Natural killer cell (primary cell): ENCODE measurements at regions not wholly inside any gene's neighbourhood (a gene's known extent, or its start where the extent isn't known, plus 50 kb on each side); places are given as distances from the start of the nearest gene placed in this dataset.

Source experiments
- ATAC-seq, 3 donors: fragments of 150-1000 bp in 2 of 3; fragments of 200-7000 bp in 1 of 3; cut with Tn5 transposase; 1 replicate in 1 of 3; 2 replicates in 2 of 3; pipeline ENCODE4 v1.10.0; 2021; ENCODE audit warnings: mild to moderate bottlenecking in 2 of 3, moderate library complexity in 2 of 3
- DNase-seq, 2 donors: peaks; one replicate each; pipeline versions ENCODE4 v3.0.0 to v3.0.0-alpha.2; 2013 to 2021; ENCODE audit warnings: mixed read lengths in 1 of 2
- H3K27ac ChIP-seq: one replicate; pipeline ENCODE4 v1.5.1; 2013; ENCODE audit warnings: mild to moderate bottlenecking, low read length
- H3K27me3 ChIP-seq: one replicate; pipeline ENCODE4 v1.6.1; 2013; ENCODE audit warnings: low read length; ENCODE audit not compliant: control insufficient read depth, insufficient read depth
- H3K36me3 ChIP-seq: one replicate; pipeline ENCODE4 v1.6.1; 2013; ENCODE audit warnings: low read length; ENCODE audit not compliant: control insufficient read depth, insufficient read depth
- H3K4me1 ChIP-seq: one replicate; pipeline ENCODE4 v1.6.1; 2013; ENCODE audit warnings: low read length; ENCODE audit not compliant: control insufficient read depth, insufficient read depth
- H3K4me3 ChIP-seq: one replicate; pipeline ENCODE4 v1.5.1; 2013; ENCODE audit warnings: low read length
- H3K9me3 ChIP-seq: one replicate; pipeline ENCODE4 v1.6.1; 2013; ENCODE audit warnings: low read length; ENCODE audit not compliant: control insufficient read depth, insufficient read depth
- H3K27ac Mint-ChIP-seq, 2 donors: one replicate each; pipeline ENCODE4 v1.8.0; 2022; ENCODE audit warnings: mild to moderate bottlenecking in 2 of 2, mixed read lengths in 2 of 2, moderate library complexity in 1 of 2
- H3K27me3 Mint-ChIP-seq, 2 donors: one replicate each; pipeline ENCODE4 v1.8.0; 2022; ENCODE audit warnings: low read depth in 2 of 2, mixed read lengths in 2 of 2
- H3K36me3 Mint-ChIP-seq: one replicate; pipeline ENCODE4 v1.8.0; 2022; ENCODE audit warnings: mixed read lengths
- H3K4me1 Mint-ChIP-seq, 2 donors: one replicate each; pipeline ENCODE4 v1.8.0; 2022; ENCODE audit warnings: mixed read lengths in 2 of 2
- H3K4me3 Mint-ChIP-seq: one replicate; pipeline ENCODE4 v1.8.0; 2022; ENCODE audit warnings: mild to moderate bottlenecking, moderate library complexity, mixed read lengths
- H3K9me3 Mint-ChIP-seq, 2 donors: one replicate each; pipeline ENCODE4 v1.8.0; 2022; ENCODE audit warnings: mixed read lengths in 2 of 2
- WGBS: methylation state at CpG from one replicate; pipeline ENCODE4 v1.1.7; 2013; ENCODE audit warnings: missing lambda C conversion rate; ENCODE audit not compliant: insufficient coverage; 5-methylcytosine and 5-hydroxymethylcytosine counted together
- intact Hi-C: fragments of 100-400 bp; cut with micrococcal nuclease; formaldehyde crosslinking; loops from one replicate; pipeline ENCODE4 v1.14.2; 2022
- TF ChIP-seq, protein P1 (sequence below): fragments of 200-600 bp; IDR thresholded peaks from one replicate; pipeline ENCODE4 v1.8.0; 2022; ENCODE audit warnings: antibody characterized with exemption

DNA sequence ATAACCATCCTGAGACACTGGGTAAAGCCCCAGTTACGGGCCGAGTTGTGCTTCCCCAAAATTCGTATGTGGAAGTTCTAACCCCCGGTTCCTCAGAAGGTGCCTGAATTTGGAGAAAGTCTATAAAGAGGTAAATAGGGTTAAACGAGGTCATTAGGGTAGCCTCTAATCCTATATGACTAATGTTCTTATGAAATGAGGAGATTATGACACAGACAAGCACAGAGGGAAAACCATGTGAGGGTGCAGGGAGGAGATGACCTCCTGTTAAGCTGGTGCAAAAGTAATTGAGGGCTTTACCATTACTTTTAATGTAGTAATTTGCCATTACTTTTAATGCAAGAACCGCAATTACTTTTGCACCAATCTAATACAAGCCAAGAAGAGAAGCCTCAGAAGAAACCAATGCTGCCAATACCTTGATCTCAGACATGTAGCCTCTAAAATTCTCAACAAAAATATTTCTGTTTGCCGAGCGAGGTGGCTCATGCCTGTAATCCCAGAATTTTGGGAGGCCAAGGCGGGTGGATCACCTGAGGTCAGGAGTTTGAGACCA lies 260.8 kb downstream of the GPATCH2 start:
- WGBS = 63% methylated on average over 9 of the region's 9 CpGs
- Histone ChIP-seq H3K36me3 (no peaks in the 10 kb centered on the region), H3K4me1 (no peaks in the 10 kb centered on the region), H3K27ac (no peak overlapping the region), H3K9me3 (peaks cover 11% of the 10 kb centered on the region), H3K27me3 (no peaks in the 10 kb centered on the region), H3K4me3 (no peak overlapping the region)
- intact Hi-C loops = no loop called here
- Mint-ChIP-seq H3K4me3 (no peak overlapping the region), H3K36me3 (no peaks in the 10 kb centered on the region), H3K27ac (no peak overlapping the region), H3K27me3 (no peaks in the 10 kb centered on the region), H3K4me1 (no peaks in the 10 kb centered on the region), H3K9me3 (peaks cover 7 to 8% of the 10 kb centered on the region in 2 donors)
- TF ChIP-seq, protein P1, sequence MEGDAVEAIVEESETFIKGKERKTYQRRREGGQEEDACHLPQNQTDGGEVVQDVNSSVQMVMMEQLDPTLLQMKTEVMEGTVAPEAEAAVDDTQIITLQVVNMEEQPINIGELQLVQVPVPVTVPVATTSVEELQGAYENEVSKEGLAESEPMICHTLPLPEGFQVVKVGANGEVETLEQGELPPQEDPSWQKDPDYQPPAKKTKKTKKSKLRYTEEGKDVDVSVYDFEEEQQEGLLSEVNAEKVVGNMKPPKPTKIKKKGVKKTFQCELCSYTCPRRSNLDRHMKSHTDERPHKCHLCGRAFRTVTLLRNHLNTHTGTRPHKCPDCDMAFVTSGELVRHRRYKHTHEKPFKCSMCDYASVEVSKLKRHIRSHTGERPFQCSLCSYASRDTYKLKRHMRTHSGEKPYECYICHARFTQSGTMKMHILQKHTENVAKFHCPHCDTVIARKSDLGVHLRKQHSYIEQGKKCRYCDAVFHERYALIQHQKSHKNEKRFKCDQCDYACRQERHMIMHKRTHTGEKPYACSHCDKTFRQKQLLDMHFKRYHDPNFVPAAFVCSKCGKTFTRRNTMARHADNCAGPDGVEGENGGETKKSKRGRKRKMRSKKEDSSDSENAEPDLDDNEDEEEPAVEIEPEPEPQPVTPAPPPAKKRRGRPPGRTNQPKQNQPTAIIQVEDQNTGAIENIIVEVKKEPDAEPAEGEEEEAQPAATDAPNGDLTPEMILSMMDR = no peak
- ATAC-seq (no peak), DNase-seq (no peak)

DNA sequence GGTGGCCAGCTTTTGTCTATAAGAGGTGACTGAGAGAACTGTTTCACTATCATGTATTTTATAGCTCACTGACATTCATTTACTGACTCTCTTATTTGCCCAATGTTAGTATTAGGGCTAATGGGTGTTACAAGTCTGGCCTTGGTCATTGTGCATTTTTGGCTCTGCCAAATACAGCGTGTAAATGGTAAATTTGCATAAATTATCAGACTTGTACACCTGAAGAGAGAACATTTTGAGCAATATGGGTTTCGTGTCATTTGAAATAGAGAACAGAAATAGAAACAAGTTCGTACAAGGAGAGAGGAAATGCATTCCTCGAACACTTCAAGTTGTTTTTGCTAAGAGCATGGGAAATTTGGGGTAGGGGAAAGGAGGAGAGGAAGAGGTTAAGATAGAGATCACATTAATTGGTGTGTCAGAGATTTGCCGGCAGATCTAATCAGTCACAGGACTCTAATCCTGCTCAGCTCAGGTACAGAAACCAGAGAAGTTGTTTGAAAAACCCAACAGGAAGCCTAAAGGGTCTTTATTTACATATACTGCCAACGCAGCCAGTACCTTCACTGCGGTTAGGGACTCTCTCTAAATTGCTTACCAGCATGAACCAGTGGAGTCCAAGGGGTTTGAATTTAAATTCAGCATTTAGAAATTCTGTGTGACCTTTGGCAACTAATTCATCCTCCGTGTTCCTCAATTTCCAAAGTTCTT lies 261.5 kb downstream of the GPATCH2 start:
- Mint-ChIP-seq H3K9me3 (peaks cover 7 to 8% of the 10 kb centered on the region in 2 donors), H3K27ac (no peak overlapping the region), H3K27me3 (no peaks in the 10 kb centered on the region), H3K4me1 (no peaks in the 10 kb centered on the region), H3K4me3 (no peak overlapping the region), H3K36me3 (no peaks in the 10 kb centered on the region)
- TF ChIP-seq, protein P1 = no peak
- DNase-seq (no peak), ATAC-seq (no peak)
- Histone ChIP-seq H3K27me3 (no peaks in the 10 kb centered on the region), H3K36me3 (no peaks in the 10 kb centered on the region), H3K27ac (no peak overlapping the region), H3K9me3 (peaks cover 11% of the 10 kb centered on the region), H3K4me3 (no peak overlapping the region), H3K4me1 (no peaks in the 10 kb centered on the region)
- intact Hi-C loops = no loop called here
- 21% methylated on average over 8 of the region's 8 CpGs for WGBS

DNA sequence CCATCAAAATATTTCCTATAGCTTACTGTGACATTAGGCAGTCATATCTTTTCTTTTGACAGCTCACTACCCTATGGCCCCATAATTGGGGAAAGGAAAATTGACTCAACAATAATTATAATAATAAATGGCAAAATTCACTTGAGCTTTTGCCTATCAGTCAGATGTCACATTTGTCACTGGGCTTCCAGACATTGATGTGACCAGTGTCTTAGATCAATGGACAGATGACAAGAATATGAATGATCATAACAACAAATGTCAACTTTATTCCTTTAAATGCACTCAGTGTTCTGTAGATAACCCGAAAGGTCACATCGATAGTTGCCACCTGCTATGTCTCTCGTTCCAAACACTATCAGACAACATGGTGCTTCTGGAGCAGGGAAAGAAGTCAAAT lies 266.7 kb downstream of the GPATCH2 start:
- H3K4me3 Mint-ChIP-seq = no peak overlapping the region

More for the DNA sequence above, 266.7 kb downstream of the GPATCH2 start:
- no peak overlapping the region for H3K27ac ChIP-seq
- H3K4me1 ChIP-seq = no peaks in the 10 kb centered on the region
- Mint-ChIP-seq H3K27ac (no peak overlapping the region), H3K9me3 (peaks cover 2 to 7% of the 10 kb centered on the region in 2 donors), H3K4me1 (no peaks in the 10 kb centered on the region), H3K36me3 (no peaks in the 10 kb centered on the region), H3K27me3 (no peaks in the 10 kb centered on the region)
- H3K36me3 ChIP-seq = no peaks in the 10 kb centered on the region
- no peak for ATAC-seq
- DNase-seq = no peak
- H3K9me3 ChIP-seq = no peaks in the 10 kb centered on the region
- WGBS = 88% methylated on average over 3 of the region's 3 CpGs
- TF ChIP-seq, protein P1 = no peak
- H3K27me3 ChIP-seq = no peaks in the 10 kb centered on the region
- intact Hi-C loops = no loop called here
- no peak overlapping the region for H3K4me3 ChIP-seq
